H7 (cell line): ENCODE measurements at regions not wholly inside any gene's neighbourhood (a gene's known extent, or its start where the extent isn't known, plus 50 kb on each side); places are given as distances from the start of the nearest gene placed in this dataset.
"Not testable (repeated sequence)": the region's sequence is repeated elsewhere in the genome, so short reads cannot be mapped to it uniquely, and the experiment has no call there.

ENCODE experiments used
- DNase-seq: peaks from one replicate; pipeline ENCODE4 v3.0.0; 2012
- H3K27me3 ChIP-seq: 2 replicates; pipeline ENCODE4 v1.6.0; 2011; ENCODE audit warnings: mild to moderate bottlenecking, low read length; ENCODE audit not compliant: control insufficient read depth, insufficient read depth
- H3K36me3 ChIP-seq: replicated peaks from 2 replicates; pipeline ENCODE4 v1.5.1; 2011; ENCODE audit warnings: low read length; ENCODE audit not compliant: control insufficient read depth, insufficient read depth
- H3K4me3 ChIP-seq: 2 replicates; pipeline ENCODE4 v1.5.1; 2011; ENCODE audit warnings: low read depth, mild to moderate bottlenecking, control low read depth, low read length, moderate library complexity; ENCODE audit not compliant: insufficient read depth

DNA sequence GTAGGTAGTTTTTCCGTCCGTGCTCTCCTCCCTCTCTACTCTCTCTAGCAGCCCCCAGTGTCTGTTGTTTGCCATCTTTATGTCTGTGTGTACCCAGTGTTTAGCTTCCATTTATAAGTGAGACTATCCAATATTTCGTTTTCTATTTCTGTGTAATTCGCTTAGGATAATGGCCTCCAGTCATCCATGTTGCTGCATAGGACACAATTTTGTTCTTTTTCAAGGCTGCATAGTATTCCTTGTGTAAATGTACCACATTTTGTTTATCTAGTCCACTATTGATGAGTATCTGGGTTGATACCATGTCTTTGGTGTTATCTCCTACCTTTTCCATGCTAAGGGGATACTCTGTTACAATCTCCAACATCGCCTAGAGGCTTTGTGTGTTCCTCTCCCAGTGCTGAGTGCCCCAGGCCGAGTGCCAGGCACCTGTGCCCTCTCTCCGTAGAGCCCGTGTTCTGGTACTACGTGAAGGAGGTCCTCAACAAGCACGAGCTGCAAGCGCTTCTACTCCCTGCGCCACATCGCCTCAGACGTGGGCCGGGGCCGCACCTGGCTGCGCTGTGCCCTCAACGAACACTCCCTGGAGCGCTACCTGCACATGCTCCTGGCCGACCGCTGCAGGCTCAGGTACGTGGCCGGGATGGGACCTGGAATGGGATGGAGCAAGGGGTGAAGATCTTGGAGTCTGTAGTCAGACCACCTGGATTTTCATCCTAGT is 51.0 kb downstream of the NPIPB11 start:
- DNase-seq, H3K4me3 ChIP-seq, H3K36me3 ChIP-seq, H3K27me3 ChIP-seq: not testable (repeated sequence)

DNA sequence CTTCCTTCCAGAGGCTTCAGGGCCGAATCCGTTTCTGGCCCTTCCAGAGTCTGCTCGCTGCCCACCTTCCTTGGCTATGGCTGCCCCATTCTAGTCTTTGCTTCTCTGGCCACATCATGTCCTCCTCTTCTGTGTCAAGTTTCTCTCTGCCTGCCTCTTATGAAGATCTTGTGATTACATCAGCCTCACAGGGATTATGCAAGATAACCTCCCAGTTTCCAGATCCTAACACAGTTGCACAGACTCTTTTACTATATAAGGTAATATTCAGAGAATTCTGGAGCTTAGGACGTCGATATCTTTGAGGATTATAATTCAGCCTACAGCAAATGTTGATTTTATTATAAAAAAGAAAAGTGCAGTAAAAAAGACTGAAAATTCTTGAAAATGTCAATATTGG is 52.1 kb downstream of the NPIPB11 start:
- not testable (repeated sequence) for H3K4me3 ChIP-seq, DNase-seq, H3K27me3 ChIP-seq, H3K36me3 ChIP-seq

DNA sequence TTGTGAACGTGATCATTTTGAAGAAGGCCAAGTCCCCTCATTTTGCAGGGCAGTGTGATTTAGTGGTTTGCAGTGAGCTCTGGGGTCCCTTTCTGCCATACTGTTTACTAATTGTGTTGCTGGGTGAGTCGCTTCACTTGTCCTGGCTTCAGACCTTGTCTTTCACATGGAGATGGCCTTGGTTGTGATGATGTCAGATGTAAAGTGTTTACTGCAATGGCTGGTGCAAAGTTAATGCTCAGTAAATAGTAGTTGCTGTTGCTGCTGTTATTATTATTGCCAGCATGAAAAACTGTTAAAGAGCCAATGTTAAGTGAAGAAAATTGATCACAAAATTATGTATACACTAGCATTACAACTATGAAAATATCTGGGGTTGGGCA is 53.9 kb downstream of the NPIPB11 start:
- not testable (repeated sequence) for H3K4me3 ChIP-seq, H3K27me3 ChIP-seq, DNase-seq, H3K36me3 ChIP-seq

DNA sequence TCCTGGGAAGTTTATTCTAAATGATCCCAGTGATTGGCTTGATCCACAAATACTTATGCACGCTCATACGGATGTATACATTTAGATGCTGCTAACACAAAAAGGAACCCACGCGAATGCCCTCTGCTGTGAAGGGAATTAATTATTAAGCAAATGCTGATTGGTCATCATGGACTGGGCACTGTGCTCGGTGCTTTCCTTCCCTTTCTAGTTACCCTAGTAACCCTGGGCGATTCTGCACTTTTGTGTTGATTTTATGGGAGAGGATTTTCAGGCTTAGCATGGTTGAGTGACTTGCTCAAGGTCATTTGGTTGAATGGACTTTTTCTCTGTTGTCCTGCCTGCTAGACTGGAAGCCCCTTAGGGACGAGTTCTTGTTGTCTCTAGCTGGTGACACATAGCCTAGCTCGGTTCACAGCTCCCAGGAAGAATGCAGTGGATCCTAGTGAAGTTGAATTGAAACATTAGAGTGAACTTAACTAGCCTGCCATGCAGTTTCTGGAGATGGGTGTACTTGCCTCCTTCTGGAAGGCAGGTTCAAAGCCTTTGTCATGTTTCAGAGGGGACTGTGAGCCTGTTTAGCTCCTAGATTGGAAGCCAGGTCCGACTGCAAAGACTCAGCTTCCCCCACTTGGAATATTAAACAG is 54.4 kb downstream of the NPIPB11 start:
- not testable (repeated sequence) for H3K4me3 ChIP-seq

DNA sequence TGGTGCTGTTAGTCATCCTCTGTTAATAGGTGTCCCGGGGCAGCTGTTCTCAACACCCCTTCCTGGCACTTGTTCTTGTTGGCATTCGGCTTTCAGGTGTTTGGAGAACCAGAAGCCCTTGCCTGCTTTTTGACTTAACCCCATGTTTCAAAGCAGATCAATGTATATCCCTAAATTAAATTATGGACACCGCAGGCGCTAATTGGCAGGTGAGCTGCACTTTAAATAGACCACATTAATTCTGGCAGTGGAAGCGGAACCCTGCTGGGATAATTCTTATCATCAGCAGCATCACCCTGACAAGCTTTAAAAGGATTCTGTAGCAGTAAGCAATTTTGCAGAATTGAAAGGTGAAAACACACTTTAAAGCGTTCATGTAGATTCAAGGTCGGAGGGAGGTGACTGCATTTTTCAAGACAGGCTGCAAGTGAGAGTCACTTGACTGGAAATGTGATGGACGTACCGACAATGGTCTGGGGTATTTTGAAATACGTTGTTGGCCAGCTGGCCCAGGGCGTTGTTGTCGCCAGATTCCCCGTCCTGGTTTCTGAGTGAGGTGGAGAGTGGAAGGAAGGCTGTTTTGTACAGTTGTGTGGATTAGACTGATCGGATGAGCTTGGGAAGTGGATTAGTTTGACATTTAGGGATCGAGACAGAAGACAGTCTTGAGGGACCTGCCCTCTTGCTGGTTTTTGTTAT is 55.1 kb downstream of the NPIPB11 start:
- DNase-seq, H3K36me3 ChIP-seq: not testable (repeated sequence)

More for the DNA sequence above, 54.4 kb downstream of the NPIPB11 start:
- DNase-seq, H3K27me3 ChIP-seq, H3K36me3 ChIP-seq: not testable (repeated sequence)

DNA sequence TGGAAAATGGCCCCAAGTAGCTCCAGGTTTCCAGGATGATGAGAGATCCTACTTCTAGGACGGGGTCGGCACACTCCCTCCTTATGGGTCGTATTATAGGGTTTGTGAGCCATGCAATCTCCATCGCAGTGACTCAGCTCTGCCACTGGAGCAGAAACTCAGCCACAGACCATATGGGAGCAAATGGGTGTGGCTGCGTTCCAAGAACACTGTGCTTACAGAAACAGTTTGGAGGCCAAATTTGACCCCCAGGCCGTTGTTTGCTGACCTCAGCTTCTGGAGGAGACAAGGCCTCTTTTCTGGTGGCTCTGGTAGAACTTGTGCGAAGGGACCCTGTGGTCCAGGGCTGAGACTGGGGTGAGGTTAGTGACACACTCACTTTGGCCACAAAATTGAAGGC is 56.5 kb downstream of the NPIPB11 start:
- not testable (repeated sequence) for H3K27me3 ChIP-seq, DNase-seq, H3K36me3 ChIP-seq, H3K4me3 ChIP-seq

More for the DNA sequence above, 55.1 kb downstream of the NPIPB11 start:
- not testable (repeated sequence) for H3K27me3 ChIP-seq, H3K4me3 ChIP-seq

DNA sequence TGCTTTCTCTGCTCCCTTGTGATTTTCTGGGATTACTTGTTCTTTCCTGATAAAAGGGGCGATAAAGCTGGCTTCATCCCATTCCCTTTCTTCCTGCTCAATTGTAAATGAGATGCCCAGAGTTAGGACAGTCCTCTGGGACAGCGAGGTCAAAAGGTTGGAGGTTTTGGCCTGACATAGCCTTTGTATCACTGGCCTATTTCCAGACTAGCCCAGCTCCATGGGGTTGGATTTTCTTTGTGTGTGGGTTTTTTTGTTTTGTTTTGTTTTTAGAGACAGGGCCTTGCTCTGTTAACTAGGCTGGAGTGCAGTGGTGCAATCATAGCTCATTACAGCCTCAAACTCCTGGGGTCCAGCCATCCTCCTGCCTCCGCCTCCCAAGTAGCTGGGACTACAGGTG is 57.8 kb downstream of the NPIPB11 start:
- DNase-seq, H3K27me3 ChIP-seq, H3K36me3 ChIP-seq, H3K4me3 ChIP-seq: not testable (repeated sequence)

DNA sequence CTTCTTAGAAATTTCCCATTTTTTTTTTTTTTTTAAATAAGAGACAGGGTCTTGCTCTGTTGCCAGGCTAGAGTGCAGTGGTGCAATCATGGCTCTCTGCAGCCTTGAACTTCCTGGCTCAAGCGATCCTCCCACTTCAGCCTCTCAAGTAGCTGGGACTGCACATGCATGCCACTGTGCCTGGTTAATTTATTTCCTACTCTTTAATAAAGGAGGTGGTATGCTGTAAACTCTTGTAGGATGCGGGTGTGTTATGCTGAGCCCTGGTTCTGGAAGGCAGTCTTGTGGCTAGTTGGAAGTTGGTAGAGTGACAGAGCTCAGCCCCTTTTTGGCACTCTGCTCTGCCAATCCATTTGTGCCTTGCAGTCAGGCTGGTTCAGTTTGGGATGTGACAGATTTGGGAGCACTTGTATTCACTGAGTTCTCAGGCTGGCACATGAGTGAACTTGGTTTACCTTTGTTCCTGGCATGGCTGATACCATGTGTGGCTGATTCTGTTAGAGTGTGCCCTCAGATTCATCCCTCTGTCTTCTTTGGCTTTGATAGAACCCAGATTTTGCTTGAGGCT is 58.3 kb downstream of the NPIPB11 start:
- not testable (repeated sequence) for DNase-seq, H3K4me3 ChIP-seq, H3K27me3 ChIP-seq, H3K36me3 ChIP-seq

DNA sequence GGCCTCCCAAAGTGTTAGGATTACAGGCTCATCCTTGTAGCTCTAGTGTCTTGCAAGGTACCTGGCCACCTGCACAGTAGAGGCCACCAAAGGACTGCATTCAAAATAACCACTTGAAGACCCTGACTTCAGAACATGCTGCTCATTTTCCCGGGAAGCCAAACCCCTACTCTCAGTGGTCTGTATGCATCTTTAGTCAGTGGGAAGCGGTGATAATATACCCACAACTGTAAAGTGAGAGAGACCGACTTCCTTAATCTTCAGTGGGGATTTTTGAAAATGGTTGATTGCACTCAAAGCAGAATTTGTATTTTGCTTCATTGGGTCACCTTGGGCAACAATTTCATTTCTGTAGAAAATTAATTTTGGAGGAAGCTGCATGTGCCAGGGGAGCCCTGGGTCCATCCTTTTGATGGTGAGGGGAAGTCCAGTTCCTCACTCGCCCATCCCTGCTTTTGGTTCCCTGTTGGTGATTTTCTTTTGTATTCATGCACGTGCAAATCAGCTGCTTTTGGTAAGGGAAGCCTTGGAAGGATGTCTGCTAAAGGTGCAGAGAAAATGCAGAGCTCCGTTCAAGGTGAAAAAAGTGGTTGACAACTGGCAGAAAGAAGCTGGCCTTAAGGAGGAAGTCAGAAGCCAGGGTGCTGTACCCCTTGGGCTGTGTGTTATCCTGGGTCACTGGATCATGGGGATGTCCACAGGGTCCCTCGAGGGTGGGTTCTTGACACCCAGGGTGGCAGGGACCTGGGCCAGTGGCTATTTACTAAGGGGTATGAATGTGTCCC is 59.5 kb downstream of the NPIPB11 start:
- not testable (repeated sequence) for H3K4me3 ChIP-seq, H3K36me3 ChIP-seq, DNase-seq, H3K27me3 ChIP-seq

DNA sequence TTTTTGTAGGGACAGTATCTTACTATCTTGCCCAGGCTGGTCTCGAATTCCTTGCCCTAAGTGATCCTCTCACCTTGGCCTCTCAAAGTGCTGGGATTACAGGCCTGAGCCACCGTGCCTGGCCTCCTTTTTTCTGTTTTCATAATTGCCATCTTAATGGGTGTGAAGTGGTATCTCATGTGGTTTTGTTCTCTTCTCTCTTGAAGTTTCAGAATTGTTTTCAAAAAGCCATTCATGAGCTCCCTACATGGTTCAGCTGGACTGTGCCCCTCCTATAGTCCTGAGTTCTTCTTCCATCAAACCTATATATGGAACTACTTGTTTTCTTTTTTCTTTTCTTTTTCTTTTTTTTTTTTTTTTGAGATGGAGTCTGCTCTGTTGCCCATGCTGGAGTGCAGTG is 60.3 kb downstream of the NPIPB11 start:
- not testable (repeated sequence) for H3K4me3 ChIP-seq, H3K36me3 ChIP-seq, H3K27me3 ChIP-seq, DNase-seq

DNA sequence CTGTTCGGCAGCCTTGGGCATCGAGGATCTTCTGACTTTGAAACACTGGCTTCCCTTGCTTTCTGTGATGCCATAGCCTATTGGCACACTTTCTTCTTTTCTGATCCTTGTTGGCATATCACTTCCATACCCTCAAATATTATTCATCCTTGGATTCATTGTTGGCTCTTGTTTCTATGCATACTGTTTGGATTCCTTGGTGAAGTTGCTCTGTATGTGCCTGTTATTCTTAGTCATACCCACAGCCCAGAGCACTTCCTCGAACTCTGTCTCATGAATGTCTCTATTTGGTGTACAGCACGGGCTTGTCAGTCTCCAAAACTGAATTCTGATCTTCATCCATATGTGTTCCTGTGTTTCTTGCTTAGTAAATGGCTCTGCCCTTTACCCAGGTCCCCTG is 63.6 kb downstream of the NPIPB11 start:
- H3K27me3 ChIP-seq, H3K4me3 ChIP-seq, DNase-seq, H3K36me3 ChIP-seq: not testable (repeated sequence)

DNA sequence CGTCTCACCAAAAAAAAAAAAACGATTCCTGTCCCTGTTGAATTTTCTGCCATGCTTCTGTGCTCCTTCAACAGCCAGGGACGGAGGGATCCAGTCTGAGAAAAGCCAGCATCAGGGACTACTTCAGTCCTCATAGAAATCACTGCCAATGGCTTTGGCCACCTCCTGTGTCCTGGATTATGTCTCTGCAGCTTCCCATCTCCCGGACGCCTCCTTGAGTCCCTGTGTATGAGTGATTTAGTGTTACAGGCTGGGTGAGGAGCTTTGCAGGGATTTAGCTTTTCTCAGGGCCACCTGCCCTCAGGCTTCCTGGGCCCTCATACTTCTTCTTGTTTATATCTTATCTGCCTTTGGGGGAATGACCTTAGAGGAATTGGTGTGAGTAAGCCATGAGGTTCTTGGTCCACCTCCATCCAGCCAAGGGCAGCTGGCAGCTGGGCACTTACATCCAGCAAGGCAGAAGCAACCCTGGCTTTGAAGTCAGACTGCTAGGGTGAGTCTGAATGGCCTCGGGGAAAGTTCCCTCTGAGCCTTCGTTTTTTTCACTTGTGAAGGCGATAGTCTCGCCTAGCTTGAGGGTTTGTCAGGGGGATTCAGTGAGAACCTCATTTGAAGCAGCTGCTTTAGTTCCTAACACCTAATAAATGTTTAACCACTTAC is 65.6 kb downstream of the NPIPB11 start:
- H3K27me3 ChIP-seq, H3K36me3 ChIP-seq, DNase-seq, H3K4me3 ChIP-seq: not testable (repeated sequence)

DNA sequence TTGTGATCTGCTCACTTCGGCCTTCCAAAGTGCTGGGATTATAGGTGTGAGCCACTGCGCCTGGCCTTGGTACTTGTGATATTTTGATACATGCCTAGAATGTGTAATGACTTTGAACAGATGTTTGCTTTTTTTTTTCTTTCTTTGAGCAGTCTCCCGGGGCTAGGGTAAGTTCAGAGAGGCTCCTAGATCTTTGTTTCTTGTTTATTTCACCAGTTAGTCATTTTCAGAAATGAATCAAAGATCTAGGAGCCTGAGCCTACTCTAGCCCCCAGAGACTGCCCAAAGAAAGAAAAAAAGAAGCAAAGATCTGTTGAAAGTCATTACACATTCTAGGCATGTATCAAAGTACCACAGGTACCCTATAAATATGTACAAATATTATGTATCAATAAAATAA is 66.3 kb downstream of the NPIPB11 start:
- H3K27me3 ChIP-seq, H3K36me3 ChIP-seq, DNase-seq, H3K4me3 ChIP-seq: not testable (repeated sequence)
